ENCODE measurements at regions not wholly inside any gene's neighbourhood (a gene's known extent, or its start where the extent isn't known, plus 50 kb on each side); places are given as distances from the start of the nearest gene placed in this dataset.

DNA sequence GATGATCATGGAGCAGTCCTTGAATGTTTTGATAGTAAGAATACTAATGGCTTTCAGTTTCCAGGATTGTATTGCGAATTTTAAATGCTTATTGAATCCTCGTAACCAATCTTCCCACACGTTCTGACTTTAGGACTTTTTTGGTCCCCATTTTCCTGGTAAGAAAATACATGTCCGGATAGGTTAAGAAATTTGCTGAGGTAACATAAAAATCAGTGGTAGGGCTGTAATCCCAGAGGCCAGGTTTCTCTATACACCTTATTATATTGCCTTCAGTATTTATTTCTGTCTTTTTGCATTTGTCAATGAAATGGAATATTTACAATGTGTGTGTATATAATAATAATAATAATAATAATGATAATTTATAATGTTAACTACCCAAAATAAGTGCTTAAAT lies 603.2 kb downstream of the TMEM182 start:
- TF ChIP-seq CTCF (conservative IDR thresholded peaks at IDR 0.05; ENCODE audit: low read depth, low read length): no peak
- no peak for TF ChIP-seq EZH2 (IDR thresholded peaks at IDR 0.05; ENCODE audit: low read length, unreplicated experiment)
